ENCODE measurements at regions not wholly inside any gene's neighbourhood (a gene's known extent, or its start where the extent isn't known, plus 50 kb on each side); places are given as distances from the start of the nearest gene placed in this dataset.
"Not testable (repeated sequence)": the region's sequence is repeated elsewhere in the genome, so short reads cannot be mapped to it uniquely, and the experiment has no call there.

DNA sequence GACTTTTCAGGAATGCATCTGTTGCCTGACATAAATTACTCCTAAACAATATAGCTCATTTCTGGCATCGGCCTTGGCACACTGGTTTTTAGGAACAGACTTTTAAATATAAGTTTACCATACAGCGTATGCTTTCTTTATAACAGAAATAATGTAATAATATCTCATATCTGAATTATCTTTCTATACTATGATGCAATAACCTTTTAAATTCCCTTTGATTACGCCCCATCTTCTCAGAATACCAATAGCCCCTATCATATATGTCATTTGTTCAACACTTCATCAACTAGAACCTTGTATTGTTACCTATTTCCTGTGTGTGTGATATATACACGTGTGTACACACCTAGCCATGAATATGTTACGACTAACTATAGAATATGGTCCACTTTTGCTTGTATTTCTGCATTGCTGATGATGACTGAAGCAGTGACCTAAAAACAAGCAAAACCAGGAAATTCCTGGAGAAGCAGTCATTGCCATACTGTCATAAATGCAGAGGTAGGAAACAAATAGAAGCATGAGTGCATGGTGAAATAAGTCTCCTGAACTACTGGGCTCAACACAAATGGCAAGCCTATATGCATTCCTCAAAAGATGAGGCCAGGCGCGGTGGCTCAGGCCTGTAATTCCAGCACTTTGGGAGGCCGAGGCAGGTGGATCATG, 618.4 kb upstream of the NRP1 start:
- no peak for DNase-seq

DNA sequence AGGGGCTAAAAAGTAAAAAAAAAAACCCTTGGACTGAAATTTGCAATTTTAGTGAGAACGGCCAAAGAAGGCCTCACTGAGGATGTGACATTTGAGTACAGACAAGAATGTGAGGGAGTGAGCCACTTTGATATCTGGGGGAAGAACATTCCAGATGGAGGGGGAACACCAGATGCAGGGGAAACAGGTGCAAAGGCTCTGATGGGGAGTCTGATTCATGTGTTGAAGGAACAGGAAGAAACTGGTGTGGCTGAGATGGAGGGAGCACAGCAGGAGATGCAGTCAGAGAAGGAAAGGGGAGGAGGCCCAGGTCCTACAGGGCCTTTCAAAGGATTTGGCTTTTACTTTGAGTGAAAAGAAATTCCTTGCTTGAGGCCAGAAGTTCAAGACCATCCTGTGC, 615.7 kb upstream of the NRP1 start:
- DNase-seq, result no peak

DNA sequence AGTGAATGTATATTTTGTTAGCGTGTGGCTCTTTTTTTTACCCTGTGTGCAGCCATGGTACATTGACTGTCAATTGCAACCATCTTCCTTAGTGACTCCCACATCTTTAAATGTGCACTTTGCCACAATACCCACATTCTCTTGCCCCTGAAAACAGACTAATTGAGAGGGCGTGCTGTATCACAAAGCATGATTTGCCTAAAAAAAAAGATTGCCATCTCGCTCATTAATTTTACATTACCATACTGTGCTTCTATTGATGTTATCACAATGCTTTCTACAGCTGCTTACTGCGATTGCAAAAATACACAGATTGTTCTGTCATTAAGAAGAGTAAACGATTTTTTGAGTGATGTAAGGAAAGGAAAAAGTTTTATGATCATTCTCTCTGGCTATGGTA, 613.1 kb upstream of the NRP1 start:
- DNase-seq, result no peak

DNA sequence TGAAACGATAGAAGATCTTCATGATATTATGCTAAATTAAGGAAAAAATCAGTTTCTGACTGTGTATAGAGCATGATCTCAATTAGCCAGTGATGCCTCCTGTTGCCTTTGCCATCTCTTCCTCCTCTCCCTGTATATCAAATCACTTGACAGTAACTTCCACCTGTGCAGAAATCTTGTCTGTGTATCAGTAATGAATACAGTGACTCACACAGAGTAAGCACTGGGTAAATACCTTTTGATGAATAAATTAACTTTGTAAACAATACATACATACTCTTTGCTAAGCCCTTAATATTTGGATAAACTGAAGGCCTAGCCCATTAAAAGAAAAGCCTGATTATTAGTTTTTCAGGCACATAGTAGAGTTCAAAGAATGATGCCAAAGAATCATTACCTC, 610.6 kb upstream of the NRP1 start:
- DNase-seq, result no peak

DNA sequence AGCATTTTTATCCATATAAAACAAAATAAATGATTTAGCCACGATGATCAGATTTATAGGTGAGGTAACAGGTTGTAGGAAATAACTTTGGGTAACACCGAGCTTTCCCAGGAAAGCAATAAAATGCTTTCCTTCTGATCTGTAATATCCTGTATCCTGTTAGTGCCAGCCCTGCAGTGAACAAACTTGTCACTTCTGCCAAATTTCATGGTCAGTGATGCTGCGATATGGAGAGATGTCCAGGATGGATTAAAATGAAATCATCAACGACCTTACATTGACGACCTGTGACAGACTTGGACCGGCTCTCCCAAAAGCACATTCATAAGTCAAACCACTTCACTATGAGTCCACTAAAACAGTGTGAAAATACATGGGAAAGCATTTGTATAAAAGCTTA, 608.0 kb upstream of the NRP1 start:
- no peak for DNase-seq

DNA sequence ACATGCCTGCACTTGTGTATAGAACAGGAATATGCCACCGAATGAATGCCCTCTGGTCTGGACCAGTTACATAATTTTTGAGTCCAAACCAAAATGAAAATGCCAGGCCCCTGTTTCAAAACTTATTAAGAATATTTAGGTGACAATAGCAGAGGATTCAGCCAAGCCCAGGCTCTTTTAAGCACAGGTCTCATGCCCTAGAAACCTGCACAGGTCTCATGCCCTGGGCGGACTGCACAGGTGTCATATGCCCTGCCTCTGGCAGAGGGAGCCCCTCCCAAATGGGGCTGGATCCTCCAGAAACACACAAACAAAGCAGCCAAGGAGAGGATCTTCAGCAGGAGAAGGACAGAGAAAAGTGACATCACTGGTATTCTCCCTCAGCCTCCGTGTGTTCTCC, 605.4 kb upstream of the NRP1 start:
- DNase-seq, result no peak

DNA sequence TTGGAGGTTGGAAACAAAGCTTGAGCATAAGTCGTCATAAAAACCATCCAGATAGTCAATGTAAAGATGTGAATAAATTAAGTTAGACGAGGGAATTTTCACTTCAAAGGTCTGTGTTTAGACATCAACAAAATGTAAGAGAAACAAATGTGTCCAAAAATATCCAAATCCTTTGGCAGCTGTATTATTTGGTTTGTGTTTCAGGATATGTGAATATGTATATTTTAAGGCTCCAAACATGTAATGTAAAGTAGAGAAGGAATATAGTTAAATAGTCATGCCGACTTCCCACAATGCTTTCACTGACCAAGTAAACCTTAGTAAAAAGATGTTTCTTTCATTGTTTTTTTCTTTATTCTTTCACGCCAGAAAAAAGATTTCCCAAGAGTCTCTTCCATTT, 604.9 kb upstream of the NRP1 start:
- no peak for DNase-seq

DNA sequence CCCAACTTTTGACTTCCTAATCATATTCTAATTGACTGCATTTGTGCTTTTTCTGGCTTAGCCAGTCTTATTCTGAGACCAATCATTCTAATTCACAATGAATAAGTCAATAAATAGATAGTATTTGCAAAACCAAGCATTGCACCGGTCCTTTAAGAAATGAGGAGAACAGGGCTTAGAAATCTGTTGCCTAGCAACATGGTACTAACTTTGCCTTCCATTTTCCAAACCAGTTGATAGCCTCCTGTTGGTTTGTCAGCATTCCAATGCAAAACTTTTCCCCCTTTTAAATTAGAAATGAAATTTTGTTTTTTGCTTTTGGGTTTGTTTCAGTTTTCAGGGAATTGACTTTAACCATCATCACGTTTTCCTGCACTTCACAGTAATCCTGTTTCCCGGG, 603.5 kb upstream of the NRP1 start:
- no peak for DNase-seq

DNA sequence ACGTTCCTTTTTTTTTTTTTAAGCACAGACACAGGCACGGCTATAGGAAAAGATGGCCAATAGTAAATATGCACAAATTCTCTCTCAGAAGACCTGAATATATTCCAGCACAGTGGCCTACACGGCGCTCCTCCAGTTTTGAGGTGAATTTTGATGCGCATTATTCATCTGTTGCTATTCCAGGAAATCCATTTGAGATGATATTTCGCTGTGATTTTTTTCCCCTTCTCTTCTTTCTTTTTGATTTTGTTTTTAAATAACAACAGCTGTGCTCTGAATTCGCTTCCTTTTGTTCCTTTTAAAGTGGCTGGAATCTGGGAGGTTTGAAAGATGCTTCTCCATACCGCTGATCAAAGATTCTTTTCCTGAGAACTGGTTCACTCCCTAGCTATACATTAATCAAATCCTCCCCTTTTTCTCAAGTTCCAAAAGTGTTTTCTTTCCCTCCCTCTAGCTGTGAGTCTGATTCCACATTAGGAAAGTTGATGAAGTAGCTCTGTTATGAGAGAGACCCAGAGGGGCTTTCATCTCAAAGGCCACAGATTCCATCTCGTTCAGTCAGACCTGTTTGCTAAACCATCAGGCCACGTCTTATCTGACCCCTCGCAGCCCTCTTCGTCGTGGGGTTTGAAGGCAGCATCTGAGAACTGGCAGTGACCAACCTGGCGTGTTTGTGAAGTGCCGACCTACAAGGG, 602.7 kb upstream of the NRP1 start:
- no peak for DNase-seq

DNA sequence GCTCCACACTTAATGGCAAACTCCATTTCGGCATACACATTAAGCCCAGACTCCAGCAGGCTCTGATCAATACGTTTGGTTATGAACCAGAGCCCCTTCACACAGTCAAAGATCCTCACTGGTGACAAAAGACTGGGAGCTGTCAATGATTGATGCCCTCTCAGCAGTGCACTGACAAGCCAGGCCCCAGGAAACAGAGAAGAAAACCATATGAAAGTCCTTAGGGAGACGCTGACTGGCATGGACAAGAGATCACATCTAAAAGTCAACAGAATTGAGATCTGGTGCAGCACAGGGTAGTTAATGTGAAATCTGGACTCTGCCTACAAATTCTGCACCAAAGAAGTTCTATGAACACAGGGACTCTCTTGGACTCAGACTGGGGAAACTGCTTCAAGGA, 600.9 kb upstream of the NRP1 start:
- DNase-seq, result no peak

DNA sequence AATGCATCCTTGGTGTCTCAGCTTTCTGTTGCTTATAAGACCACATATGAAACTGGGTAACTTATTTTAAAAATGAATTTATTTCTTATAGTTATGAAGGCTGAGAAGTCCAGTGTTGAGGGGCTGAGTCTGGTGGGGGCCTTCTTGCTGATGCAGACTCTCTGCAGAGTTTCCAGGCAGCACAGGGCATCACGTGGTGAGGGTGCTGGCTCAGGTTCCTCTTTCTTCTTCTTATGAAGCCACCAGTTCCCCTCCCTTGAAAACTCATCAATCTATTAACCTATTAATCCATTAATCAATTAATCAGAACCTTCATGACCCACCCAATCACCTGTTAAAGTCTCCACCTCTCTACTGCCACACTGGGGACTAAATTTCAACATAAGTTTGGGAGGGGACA, 595.6 kb upstream of the NRP1 start:
- no peak for DNase-seq

DNA sequence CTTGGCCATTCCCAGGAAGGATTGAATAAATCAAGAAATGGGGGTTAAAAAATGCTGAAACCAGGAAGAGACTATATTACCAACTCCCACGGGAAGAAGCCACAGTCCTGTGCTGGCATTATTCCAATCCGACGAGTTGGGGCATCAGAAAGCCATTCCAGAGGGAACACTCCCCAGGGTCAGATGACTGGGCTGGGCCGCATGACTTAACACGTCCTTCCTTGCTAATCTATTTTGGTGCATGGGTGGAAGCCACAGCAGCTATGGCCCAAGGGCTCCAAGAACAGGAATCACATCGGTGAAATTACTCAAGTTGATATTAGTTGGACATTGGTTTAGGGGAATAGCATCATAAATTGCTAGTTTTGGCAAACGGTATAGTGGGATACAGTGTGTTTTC, 592.9 kb upstream of the NRP1 start:
- DNase-seq, result no peak

DNA sequence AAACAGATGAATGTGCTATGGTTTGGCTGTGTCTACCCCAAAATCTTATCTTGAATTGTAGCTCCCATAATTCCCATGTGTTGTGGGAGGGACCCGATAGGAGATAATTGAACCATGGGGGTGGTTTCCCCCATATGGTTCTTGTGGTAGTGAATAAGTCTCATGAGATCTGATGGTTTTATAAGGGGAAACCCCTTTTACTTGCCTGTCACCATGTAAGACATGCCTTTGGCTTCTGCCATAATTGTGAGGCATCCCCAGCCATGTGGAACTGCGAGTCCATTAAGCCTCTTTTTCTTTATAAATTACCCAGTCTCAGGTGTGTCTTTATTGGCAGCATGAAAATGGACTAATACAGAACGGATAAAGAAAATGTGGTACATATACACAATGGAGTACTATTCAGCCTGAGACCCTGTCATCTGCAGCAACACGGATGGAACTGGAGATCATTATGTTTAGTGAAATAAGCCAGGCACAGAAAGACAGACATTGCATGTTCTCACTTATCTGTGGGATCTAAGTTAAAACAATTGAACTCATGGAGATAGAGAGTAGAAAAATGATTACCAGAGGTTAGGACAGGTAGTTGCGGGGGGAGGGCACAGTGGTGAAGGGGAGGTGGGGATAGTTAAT, 587.6 kb upstream of the NRP1 start:
- DNase-seq, result no peak

DNA sequence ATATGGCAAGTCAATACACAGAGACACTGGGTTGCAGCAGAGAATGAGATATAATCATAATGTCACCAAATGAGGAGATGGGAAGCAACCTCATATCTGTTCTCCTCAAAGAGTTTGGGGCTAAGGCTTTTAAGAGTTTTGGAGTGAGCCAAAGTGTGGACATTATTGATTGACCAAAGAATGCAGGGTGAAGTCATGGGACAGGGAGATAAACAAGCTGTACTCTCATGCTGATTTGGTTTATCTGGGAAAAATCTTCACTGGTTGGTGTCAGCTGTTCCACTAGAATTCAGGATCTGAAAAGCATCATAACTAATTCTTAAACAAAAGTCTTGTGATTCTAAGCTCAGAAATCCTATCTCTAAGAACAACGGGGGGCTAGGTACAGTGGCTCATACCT, 585.9 kb upstream of the NRP1 start:
- no peak for DNase-seq

DNA sequence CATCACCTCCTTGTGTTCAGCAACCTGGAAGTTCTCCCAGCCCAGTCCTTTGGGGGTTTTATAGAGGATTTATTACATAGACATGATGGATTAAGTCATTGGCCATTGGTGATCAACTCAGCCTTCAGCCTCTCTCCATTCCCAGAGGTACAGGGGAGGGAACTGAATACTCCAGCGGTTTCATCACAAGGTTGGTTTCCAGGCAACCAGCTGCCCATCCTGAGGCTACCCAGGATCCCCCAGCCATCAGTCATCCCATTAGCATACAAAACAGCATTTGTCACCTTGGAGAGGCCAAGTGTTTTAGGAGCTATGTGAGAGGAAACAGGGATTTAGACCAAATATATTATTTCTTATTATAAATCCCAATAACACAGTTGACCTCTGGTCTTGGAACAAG, 584.8 kb upstream of the NRP1 start:
- no peak for DNase-seq

DNA sequence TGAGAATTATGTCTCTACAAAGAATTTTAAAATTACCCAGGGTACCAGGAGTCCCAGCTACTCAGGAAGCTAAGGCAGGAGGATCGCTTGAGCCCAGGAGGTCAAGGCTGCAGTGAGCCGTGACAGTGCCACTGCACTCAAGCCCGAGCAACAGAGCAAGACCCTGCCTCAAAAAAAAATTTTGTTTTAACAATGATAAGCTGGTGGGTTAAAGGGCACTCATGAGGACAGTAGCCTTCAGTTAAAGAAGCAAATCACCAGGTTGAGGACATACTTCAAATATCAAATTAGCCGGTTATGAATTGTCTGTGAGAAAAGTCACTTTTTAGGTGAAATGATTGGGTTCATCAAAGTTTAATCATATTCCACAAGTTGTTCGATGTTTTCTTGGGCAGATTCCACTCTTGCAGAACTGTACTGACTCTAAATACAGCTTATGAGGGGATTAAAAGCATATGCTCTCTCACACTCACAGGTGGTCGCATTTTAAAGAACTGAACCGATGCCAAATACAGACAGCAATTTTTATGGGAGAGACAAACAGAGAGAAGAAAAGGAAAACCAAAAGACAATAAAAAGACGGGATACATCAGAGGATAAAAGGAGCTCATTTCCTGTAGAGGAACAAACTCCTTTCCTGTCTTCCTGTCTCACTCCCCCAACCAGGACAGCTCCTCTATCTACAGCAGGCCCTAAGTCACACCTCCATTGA, 582.8 kb upstream of the NRP1 start:
- no peak for DNase-seq

DNA sequence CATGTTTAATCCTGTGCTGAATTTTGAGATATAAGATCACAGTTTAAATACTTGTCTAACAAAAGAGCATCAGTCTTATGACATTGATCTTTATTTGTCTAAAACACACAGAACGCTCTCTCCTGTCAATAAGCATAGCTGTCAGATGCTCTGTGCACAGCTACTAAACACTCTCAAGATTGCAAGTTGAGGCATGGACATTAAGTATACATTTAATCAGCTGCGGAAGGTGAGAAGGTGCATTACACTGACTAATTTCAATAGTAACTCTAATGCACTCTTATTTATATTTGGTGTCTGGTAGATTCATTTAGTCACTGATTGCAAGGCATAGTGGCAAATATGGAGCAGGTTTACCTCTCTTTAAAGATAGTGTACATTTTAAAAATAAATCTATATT, 580.3 kb upstream of the NRP1 start:
- no peak for DNase-seq

DNA sequence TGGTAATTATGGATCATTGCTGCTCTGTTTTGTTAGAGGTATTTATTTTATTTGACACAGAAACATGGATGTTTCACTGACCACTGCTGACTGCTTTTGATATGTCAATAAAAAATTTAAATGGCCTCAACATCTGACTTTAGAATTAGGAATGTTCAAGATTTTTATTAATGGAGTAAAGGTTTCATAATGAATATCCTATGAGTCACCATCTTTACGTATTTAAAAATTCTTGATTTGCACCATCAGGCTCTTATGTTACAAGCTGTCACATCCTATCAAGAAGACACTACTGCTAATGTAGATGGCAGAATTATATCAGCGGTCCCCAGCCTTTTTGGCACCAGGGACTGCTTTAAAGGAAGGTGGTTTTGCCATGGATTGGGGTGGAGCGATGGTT, 578.7 kb upstream of the NRP1 start:
- no peak for DNase-seq

DNA sequence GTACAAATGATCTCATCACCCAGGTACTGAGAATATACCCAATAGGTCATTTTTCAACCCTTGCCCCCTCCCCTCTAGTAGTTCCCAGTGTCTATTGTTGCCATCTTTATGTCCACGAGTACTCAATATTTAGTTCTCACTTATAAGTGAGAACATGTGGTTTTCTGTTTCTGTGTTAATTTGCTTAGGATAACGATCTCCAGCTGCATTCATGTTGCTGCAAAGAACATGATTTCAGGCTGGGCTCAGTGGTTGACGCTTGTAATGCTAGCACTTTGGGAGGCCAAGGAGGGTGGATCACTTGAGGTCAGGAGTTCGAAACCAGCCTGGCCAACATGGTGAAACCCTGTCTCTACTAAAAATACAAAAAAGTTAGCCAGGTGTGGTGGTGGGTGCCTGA, 575.0 kb upstream of the NRP1 start:
- not testable (repeated sequence) for DNase-seq

DNA sequence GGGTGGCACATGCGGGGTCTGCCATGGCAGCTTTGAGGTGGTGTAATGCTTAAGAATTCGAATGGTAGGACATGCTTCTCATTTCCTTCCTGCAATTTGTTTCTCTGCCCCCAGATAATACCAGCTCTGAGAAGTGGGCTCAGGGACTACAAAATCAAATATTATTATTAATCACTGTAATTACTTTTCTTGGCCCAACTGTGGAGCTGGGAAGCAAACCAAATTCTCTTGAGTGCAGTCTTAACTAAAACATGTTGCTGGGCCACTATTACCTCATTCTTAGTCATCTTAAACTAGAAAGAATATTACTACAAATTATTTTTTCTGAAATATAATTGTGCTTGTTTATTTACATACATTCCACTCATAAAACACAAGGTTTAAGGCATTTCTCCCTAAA, 566.7 kb upstream of the NRP1 start:
- no peak for DNase-seq

DNA sequence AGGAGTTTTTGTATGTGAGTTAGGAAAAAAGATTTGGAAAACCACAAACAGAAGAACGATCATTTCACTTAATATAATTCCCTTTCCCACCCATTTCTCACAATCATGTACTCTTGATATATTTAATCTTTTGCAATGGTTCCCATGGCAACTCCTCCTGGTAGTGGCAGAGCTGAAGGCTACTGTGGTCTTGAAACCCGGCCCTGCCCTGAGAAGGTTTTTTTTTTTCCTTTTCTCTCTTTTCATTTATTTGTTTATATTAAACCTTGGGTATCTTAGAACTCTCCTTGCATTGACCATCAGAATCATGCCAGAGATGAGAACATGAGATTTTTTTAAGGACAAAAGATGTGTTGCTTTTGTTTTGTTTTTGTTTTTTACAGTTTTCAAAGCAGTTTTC, 566.1 kb upstream of the NRP1 start:
- no peak for DNase-seq

DNA sequence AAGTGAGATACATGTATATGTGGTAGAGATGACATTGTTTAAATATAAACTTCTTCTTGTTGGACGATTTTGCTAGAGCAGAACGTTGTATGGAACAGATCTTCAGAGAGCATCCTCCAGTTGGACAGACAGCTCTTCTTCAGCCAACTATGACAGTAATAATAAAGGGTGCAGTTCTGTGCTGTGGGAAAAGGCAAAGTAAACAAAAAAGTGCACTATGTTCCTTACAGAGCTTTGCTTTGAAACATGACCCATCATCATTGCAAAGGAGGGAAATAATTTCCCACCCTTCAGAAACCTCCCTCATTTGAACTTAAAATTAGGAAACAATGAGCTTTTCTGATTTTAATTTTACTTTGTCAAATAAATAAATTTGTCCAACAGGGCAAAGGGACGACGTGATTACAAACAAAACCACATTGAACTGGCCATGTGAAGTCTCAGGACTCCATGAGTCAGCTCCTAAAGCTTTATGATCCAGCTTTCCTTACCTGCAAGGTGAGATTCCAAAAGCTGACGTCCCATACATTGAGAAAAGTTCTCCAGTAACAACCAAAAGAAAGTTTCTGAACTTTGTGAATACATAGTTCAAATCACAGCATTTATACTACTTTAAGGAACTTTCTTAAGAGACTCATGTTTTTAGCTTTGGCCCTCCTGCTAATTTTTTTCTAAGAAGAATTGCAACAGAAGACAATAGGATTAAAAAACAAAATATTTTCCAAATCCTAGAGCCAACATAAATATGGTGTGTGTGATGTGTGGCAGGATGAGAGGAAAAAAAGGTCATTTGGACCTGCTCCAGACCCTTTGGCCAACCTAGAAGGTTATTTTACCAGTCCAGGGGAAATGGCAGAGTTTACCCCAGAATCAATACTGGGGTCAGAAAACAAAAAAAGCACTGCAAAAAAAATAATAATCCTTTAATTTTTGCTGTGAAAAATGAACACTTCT, 565.4 kb upstream of the NRP1 start:
- no peak for DNase-seq

DNA sequence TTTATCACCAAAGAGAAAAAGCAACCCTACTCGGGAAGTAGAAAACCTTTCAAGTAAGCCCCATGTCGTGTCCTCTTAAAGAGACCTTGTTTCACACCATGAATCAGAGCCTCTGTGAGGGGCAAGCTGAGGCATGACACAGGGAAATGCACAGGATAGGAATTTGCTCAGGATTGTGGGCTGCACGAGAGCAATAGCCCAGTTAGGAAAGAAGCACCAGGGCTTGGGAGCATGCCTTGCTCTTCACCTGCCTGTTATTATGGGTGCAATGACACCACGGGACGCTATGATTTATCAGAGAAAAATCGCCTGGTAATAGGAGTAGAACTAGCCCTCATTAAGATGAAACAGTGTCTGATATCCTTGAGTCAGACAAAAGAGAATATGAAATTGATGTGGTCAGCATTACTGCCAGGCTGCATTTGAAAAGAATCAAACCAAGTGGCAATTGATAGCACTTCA, 562.9 kb upstream of the NRP1 start:
- no peak for DNase-seq

All from stimulated activated naive CD4-positive, alpha-beta T cell treated with Interleukin-2 at 50 U/mL for 16 hours (primary cell).